NCI-H146 treated with DMSO at 0.1 percent for 48 hours (cell line): ENCODE measurements at regions not wholly inside any gene's neighbourhood (a gene's known extent, or its start where the extent isn't known, plus 50 kb on each side); places are given as distances from the start of the nearest gene placed in this dataset.

Experiments
- DNase-seq: peaks from one replicate; lab custom pipeline; 2025; ENCODE audit not compliant: unreplicated experiment; lab: John Stamatoyannopoulos, UW

- DNase-seq = no peak
These were observed 1082.5 kb downstream of the BRD1 start for GRCh38 chr22:48744967-48745841.

DNA sequence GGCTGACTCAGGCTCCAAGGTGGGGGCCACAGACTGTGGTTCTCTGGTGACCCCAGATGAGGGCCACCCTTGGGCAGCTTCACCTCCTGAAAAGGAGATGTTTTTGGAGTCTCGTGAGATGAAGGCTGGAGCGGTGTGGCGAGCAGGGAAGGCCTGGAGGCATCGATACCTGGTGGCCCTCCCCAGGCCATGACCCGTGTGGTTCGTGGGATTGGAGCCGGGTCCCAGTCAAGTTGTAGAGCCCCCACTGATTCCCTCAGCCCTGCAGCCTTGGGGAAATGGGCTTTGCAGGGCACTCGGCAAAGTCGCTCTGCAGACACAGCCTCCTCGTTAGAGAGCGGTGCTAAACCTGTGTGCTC is 1083.4 kb downstream of the BRD1 start:
- no peak for DNase-seq

DNA sequence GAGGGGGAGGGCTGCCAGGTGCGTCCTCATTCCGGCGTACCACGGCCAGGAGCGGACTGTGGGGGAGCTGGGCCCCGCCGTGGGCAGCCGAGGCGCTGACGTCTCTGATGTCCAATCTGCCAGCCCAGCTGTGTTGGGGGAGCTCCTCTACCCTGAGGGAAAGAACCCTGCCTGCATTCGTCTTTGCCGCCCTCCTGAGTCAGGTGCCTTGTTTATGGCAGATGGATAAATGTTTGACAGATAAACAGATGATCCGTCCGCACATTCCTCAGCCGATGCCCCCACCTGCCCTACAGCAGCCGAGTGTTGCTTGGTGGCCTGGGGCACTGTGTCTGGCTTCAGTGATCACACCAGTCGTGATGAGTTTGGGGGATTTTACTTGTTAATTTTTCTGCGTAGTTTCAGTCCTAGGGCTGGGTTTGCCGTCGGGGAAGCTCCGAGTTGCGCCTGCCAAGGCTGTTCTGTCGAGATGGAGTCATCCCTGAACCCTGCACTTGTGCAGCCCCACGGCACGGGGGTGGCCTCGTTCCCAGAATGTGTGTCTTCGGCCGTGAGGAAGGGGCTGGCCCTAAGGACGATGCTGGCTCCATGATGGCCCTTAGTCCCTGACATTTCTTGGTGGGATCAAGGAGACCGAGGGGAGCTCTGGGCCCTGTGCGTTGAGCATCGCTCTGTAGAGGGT is 1083.9 kb downstream of the BRD1 start:
- no peak for DNase-seq

GRCh38 chr22:48742556-48743343 is 1084.9 kb downstream of the BRD1 start:
- no peak for DNase-seq

DNA sequence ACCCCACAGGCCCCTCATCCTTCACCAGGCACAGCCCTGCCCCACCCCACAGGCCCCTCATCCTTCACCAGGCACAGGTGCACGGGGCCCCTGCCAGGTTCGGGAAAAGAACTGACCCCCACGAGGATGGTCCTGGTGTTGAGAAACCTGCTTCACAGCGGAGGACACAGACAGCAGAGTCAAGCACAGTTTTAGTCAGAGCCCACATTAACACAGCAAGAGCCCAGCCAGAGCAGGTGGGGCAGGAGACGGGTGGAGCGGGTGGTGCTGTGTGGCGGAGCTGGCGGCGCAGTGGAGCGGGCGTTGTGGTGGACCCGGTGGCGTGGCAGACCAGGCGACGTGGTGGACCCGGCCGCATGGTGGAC is 1085.5 kb downstream of the BRD1 start:
- DNase-seq = no peak

DNA sequence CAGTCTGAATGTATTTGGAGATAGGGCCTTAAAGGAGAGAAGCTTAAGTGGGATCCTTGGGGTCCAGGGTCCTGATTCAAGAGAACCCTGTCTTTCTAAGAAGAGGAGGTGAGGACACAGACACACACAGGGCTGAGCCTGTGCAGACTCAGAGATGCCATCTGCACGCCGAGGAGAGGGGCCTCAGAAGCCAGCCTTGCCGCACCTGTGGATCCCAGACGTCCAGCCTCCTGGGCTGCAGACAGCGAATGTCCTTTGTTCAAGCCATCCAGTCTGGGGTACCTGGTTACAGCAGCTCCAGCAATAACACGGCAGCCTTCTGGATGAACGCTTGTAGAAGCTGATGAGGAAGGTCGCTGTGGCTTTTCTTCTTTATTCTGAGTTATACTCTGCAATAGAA is 1086.1 kb downstream of the BRD1 start:
- no peak for DNase-seq

- no peak for DNase-seq
These were observed 1086.8 kb downstream of the BRD1 start for GRCh38 chr22:48740731-48741405.

GRCh38 chr22:48740086-48740730 is 1087.5 kb downstream of the BRD1 start:
- DNase-seq = no peak

GRCh38 chr22:48739348-48740085 is 1088.2 kb downstream of the BRD1 start:
- DNase-seq = no peak

DNA sequence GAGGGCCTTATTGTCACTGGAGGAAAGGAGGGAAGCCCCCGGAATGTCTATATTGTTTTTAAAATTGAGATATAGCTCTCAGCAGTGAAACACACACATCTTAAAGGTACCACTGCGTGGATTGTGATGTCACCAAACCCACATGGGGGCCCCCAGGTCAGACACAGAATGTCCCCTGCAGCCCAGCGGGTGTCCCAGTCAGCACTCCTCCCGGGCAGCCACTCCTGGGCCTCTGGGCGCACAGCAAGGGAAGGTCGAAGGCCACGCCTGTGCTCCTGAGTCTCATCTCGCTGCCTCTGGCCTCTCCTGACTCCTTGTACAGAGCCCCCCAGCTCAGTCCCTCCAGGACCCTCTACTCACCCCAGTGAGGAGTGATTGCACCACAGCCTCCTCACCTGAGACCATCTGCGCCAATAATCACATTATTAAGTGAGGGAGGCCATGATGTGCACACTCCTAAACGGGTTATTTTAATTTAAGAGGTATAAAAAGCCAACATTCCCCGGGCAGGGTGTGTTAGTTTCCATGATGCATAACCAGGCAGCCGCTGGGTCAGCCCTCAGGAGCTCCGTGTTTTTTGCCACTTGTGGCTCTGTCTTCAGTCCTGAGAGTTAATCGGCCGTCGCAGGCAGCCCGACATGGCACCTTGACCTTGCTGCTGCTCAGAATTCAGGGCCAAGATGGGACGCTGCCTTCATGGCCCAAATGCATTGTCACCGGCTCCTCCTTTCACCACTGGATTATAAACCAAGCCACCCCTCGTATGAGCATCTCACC is 1089.3 kb downstream of the BRD1 start:
- DNase-seq = no peak

DNA sequence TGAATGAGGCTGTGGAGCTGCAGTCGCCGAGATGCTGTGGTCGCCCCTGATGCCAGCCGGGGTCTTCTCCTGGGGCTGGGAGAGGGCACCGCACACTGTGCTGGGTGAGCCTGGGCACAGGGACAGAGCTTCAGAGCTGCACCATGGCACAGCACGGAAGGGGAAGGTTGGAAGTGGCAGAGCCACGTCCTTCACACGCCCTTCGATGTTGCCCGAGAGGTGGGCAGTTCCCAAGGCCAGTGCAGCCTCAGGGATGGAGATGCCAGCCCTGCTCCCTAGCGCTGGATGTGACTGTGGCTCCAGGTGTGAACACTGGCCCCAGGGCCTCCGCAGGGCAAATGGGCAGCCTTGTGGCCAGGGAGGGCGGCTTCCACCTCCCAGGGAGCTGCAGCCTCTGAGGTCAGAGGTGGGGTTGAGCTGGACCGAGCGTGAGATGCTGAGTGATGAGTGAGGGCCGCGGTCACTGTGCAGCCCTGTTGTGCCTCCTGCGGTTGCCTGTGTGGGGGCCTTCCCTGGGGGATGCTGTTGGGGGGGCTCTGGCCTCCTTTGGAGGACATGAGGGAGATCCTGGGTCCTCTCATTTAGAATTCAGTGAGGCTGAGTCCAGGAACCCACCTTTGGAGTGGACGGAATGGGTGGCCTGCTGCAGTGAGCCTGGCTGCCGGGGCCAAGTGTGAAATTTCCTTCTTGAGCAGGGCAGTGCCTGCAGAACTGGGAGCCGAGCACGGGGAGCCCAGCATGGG is 1090.0 kb downstream of the BRD1 start:
- no peak for DNase-seq

- no peak for DNase-seq
These were observed 1090.8 kb downstream of the BRD1 start for GRCh38 chr22:48736593-48737460.

GRCh38 chr22:48734961-48735360 is 1092.7 kb downstream of the BRD1 start:
- DNase-seq = no peak

- no peak for DNase-seq
These were observed 1093.3 kb downstream of the BRD1 start for GRCh38 chr22:48734359-48734758.

- DNase-seq = no peak
These were observed 1098.0 kb downstream of the BRD1 start for GRCh38 chr22:48729499-48730171.

- DNase-seq = no peak
These were observed 1100.1 kb downstream of the BRD1 start for GRCh38 chr22:48727454-48728058.

- no peak for DNase-seq
These were observed 1102.8 kb downstream of the BRD1 start for GRCh38 chr22:48724899-48725298.
